ENCODE measurements at regions not wholly inside any gene's neighbourhood (a gene's known extent, or its start where the extent isn't known, plus 50 kb on each side); places are given as distances from the start of the nearest gene placed in this dataset.

- TF ChIP-seq, protein P1, sequence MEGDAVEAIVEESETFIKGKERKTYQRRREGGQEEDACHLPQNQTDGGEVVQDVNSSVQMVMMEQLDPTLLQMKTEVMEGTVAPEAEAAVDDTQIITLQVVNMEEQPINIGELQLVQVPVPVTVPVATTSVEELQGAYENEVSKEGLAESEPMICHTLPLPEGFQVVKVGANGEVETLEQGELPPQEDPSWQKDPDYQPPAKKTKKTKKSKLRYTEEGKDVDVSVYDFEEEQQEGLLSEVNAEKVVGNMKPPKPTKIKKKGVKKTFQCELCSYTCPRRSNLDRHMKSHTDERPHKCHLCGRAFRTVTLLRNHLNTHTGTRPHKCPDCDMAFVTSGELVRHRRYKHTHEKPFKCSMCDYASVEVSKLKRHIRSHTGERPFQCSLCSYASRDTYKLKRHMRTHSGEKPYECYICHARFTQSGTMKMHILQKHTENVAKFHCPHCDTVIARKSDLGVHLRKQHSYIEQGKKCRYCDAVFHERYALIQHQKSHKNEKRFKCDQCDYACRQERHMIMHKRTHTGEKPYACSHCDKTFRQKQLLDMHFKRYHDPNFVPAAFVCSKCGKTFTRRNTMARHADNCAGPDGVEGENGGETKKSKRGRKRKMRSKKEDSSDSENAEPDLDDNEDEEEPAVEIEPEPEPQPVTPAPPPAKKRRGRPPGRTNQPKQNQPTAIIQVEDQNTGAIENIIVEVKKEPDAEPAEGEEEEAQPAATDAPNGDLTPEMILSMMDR (IDR thresholded peaks at IDR 0.05; ENCODE audit: low read depth, low read length, missing input control) = no peak
- TF ChIP-seq MAX (IDR thresholded peaks at IDR 0.05) (no peak), JUND (IDR thresholded peaks at IDR 0.05) (no peak), YY1 (IDR thresholded peaks at IDR 0.05) (no peak), TAF1 (conservative IDR thresholded peaks at IDR 0.05) (no peak), RAD21 (IDR thresholded peaks at IDR 0.05) (no peak), REST (IDR thresholded peaks at IDR 0.05) (no peak), FOXA2 (IDR thresholded peaks at IDR 0.05) (no peak)
Measured at GRCh38 chr4:183035726-183036415, 63.2 kb upstream of the WWC2 start.
